GM10248 (cell line): ENCODE measurements at regions not wholly inside any gene's neighbourhood (a gene's known extent, or its start where the extent isn't known, plus 50 kb on each side); places are given as distances from the start of the nearest gene placed in this dataset.

Source experiments
- CTCF ChIA-PET: fragments of 300-600 bp; sonication (Branson Sonifier 250); formaldehyde crosslinking; extraction: SDS; loops from one replicate; lab custom pipeline; 2021; ENCODE audit warnings: antibody characterized with exemption; lab: Yijun Ruan, JAX
- POLR2A ChIA-PET: fragments of 350-650 bp; sonication (Branson Sonifier 250); formaldehyde crosslinking; extraction: SDS; loops from one replicate; lab custom pipeline; 2020; ENCODE audit warnings: antibody characterized with exemption; lab: Yijun Ruan, JAX
- DNase-seq: peaks from one replicate; pipeline ENCODE4 v3.0.0; 2012; ENCODE audit errors: extremely low spot score
- CTCF ChIP-seq: IDR thresholded peaks from 2 replicates; pipeline ENCODE4 v1.5.1; 2012; ENCODE audit warnings: mild to moderate bottlenecking, low read depth; ENCODE audit errors: extremely low read depth, missing control alignments, control extremely low read depth

- DNase-seq, result no peak
- no peak for TF ChIP-seq CTCF
- CTCF ChIA-PET, result interaction anchor here (1.3 kb wide), 1 partner anchor 15 kb away, joined by 3 read pairs; no protein-coding TSS in a partner anchor
- POLR2A ChIA-PET, result no interaction called here
Measured at GRCh38 chrX:55326985-55327384, 62.3 kb upstream of the PAGE3 start.

- no peak for TF ChIP-seq CTCF
- ChIA-PET CTCF (no interaction called here), POLR2A (no interaction called here)
- DNase-seq, result no peak
Measured at GRCh38 chrX:55335296-55335695, 70.6 kb upstream of the PAGE3 start.

DNA sequence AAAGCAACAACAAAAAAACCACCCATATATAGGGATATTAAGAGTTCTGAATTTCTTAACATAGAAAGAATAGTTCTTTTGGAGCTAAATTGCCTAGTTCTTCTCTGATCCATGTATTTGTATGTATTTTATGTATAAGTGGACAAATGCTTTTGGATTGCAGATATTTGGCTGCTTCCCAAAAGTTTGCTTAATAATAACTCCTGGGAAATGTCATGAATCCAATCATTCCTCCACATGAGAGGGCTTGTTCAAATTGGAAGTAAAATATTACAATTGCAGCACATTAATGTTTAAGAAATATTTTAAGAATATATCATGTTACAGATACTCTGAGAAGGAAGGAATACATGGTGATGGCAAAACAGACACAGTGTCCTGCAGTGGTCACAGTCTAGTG, 71.5 kb upstream of the PAGE3 start:
- no peak for DNase-seq
- no peak for TF ChIP-seq CTCF
- ChIA-PET POLR2A (no interaction called here), CTCF (no interaction called here)

DNA sequence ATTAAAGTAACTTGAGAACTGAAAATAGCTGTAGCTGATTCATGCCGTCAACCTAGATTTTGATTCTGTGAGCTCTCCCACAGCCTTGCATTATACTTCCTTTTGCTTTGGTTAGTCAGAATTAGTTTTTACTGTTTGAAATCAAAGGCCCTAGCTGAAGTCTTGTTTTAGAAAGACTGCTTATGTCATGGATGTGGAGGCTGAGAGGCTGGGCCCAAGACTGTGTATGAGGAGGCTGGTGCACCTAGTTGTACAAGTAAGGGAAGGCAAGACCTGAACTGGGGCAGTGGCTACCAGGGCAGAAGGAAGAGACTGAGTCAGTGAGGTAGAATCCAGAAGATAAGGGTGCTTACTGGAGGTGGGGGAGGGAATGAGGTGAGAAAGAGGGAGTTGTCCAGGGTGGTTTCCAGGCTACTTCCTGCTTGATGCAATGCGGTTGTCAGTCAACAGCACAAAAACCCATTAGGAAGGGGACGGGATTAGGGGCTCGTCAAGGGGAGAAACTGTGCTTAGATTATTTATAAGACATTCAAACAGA, 76.2 kb upstream of the PAGE3 start:
- no peak for TF ChIP-seq CTCF
- CTCF ChIA-PET, result interaction anchor here (1.2 kb wide), 2 partner anchors 449 kb away, joined by 3 to 4 read pairs; no protein-coding TSS in a partner anchor
- POLR2A ChIA-PET, result no interaction called here
- DNase-seq, result no peak

DNA sequence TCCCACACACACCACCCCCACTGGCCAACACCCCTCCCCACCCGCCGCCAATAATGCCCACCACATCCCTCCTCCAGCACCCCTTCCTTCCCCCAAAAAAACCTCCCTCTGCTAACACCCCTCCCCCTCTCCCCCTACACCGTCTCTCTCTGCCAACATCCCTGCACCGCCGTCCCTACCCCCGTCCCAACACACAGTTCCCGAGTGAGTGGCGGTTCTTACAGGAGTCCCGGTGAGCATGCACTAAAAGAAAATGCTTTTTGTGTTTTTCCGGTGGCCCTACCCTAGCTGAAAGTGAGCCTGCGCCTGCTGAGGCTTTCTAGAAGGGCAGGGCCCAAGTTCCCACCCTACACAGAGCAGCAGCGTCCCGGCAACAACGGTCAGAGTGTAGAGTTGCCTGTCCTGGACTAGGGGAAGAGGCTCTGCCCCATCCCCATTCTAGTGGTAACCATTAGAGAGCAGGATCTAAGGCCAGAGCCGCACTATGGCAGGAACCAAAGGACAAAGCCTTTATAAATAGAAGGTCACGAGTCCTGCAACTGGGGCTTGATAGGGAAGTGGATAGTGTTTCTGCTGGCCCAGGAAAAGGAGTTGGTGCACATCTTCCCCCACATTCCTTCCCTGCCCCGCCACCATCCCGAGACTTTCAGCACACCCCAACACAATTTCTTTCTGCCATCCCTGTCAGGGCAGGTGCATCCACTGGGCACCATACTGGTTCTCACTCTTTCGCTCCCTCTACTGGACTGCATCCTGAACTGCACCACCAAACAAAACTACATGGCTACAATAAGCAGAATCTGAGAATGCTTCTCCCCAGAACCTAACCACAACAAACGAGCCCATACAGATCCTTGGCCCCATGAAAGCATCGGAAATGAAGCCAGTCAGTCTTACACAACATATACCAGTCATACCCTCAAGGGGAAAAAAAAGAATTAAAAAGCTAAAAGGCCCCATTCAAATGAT, 78.1 kb upstream of the PAGE3 start:
- peak; percentile 61 for TF ChIP-seq CTCF
- ChIA-PET POLR2A (no interaction called here), CTCF (interaction anchor here (1.0 to 2.0 kb wide), 6 partner anchors 9 to 451 kb away, joined by 3 to 9 read pairs (median 3); no protein-coding TSS in a partner anchor)
- peak; percentile 49 for DNase-seq

DNA sequence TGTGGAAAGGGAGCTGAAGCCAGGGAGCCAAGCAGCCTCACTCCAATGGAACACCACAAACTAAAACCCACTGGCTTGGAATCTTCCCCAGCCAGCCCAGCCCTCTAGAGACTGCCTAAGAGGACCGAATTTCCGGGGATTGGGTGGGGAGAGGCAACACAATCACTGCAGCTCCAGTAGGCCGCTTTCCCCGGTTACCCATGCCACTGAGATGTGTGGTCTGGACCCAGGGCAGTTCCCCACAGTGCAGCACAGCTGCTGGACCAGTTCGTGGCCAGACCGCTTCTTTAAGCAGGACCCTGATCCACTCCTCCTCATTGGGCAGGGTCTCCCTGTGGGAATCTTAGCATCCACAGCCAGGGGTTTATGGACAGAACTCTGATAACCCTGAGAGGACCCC, 91.9 kb upstream of the PAGE3 start:
- TF ChIP-seq CTCF, result no peak
- POLR2A ChIA-PET, result no interaction called here
- CTCF ChIA-PET, result no interaction called here
- no peak for DNase-seq
